ENCODE measurements at regions not wholly inside any gene's neighbourhood (a gene's known extent, or its start where the extent isn't known, plus 50 kb on each side); places are given as distances from the start of the nearest gene placed in this dataset.

DNA sequence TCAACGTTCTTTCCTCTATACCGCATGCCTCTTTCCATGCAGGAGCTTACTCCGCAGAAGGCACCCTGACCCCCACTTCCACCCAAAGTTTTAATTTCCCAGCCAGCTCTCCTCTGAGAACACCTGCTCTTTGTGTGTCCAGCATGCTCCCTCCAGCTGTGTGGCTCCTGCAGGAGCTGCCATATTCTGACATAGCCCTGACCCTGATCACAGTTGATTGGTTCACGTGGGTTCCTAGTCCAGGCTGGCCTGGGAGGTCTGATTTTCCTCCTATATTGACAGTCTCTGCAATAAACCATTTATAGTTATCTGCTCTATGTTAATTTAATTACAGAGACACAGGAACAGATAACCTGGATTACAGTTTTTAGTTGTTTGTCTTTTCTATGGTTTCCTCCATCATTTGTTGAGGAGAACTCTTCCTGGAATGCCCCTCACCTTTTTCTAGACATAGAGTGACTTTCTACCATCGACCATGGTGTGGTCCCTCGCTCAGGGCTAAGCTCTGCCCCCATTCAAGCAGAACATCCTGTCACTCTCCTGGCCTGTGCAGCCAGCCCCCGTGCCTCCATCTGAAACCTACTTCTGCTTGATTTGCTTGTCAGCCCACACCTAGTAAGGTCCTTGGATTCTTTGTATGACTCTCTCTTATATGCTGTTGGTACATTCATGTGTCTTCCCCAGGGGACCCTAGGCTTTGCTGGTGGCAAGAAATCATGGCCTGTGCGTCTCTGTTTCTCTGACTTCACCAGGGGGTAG lies 231.5 kb downstream of the LPIN1 start:
- TF ChIP-seq, protein P1, sequence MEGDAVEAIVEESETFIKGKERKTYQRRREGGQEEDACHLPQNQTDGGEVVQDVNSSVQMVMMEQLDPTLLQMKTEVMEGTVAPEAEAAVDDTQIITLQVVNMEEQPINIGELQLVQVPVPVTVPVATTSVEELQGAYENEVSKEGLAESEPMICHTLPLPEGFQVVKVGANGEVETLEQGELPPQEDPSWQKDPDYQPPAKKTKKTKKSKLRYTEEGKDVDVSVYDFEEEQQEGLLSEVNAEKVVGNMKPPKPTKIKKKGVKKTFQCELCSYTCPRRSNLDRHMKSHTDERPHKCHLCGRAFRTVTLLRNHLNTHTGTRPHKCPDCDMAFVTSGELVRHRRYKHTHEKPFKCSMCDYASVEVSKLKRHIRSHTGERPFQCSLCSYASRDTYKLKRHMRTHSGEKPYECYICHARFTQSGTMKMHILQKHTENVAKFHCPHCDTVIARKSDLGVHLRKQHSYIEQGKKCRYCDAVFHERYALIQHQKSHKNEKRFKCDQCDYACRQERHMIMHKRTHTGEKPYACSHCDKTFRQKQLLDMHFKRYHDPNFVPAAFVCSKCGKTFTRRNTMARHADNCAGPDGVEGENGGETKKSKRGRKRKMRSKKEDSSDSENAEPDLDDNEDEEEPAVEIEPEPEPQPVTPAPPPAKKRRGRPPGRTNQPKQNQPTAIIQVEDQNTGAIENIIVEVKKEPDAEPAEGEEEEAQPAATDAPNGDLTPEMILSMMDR (IDR thresholded peaks at IDR 0.05; ENCODE audit: low read depth, low read length), result no peak
- no peak for DNase-seq (ENCODE audit: low read depth in 2 of 2)
- H3K4me3 ChIP-seq (replicated peaks in 1 of 2; ENCODE audit: low read depth in 2 of 2, low read length in 2 of 2), result no peak overlapping the region

DNA sequence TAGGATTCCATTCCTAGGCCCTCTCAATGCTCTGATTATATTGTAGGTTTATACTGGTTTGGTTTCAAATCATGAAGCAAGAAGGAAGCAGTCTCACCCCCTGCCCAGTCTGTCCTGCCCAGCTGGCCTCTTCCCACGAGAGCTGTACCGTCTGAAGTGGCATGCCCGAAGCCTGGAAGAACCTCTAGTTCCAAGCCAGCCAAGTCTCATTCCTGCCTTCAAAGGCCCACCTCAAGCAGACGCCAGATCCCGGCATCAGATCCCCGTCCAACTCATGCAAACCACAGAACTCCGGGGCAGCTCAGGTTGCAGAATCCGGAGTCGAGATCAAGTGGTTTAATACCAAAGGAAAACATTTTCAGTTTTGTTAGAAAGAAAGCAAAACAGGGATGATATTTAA lies 234.4 kb downstream of the LPIN1 start:
- no peak for DNase-seq (ENCODE audit: low read depth in 2 of 2)
- H3K4me3 ChIP-seq (replicated peaks in 1 of 2; ENCODE audit: low read depth in 2 of 2, low read length in 2 of 2), result no peak overlapping the region
- TF ChIP-seq, protein P1 (IDR thresholded peaks at IDR 0.05; ENCODE audit: low read depth, low read length), result no peak

DNA sequence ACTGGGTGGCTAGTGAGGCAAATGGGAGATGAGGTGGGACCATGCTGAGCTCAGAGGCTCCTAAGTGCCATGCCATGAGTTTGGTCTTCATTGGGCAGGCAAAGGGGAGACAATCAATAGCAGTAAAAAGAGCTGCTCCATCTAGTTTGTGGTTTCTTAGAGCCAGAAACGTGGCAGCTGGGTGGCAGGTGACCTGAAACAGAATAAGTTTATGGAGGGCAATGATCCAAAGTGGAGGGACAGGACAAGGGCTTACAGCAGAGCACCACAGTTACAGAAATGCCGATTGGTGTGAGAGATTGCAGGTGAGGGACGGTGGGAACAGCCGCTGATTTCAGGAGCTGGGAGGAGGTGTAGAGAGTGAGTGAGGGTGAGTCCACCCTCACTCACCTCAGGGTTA lies 237.0 kb downstream of the LPIN1 start:
- TF ChIP-seq, protein P1 (IDR thresholded peaks at IDR 0.05; ENCODE audit: low read depth, low read length), result no peak
- no peak for DNase-seq (ENCODE audit: low read depth in 2 of 2)
- no peak overlapping the region for H3K4me3 ChIP-seq (replicated peaks in 1 of 2; ENCODE audit: low read depth in 2 of 2, low read length in 2 of 2)

DNA sequence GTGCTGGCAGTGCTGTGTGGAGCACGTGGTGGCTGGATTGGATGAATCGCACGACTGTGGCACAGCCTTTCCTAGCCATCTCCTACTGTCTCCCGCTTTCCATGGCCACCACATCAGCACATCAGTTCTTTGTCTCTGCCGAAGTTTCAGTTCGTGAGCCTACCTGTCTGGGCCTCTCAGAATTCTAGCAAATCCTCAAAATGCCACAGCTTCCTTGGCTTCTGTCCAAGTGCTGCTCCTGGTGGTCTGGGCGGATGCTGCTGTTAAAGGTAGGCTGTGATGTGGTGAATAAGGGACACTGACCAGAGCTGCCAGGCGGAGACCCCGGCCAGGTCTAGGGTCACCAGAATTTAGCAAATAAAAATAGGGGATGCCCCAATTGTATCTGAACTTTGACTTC lies 237.4 kb downstream of the LPIN1 start:
- TF ChIP-seq, protein P1 (IDR thresholded peaks at IDR 0.05; ENCODE audit: low read depth, low read length), result no peak
- DNase-seq (ENCODE audit: low read depth in 2 of 2), result no peak
- no peak overlapping the region for H3K4me3 ChIP-seq (replicated peaks in 1 of 2; ENCODE audit: low read depth in 2 of 2, low read length in 2 of 2)

DNA sequence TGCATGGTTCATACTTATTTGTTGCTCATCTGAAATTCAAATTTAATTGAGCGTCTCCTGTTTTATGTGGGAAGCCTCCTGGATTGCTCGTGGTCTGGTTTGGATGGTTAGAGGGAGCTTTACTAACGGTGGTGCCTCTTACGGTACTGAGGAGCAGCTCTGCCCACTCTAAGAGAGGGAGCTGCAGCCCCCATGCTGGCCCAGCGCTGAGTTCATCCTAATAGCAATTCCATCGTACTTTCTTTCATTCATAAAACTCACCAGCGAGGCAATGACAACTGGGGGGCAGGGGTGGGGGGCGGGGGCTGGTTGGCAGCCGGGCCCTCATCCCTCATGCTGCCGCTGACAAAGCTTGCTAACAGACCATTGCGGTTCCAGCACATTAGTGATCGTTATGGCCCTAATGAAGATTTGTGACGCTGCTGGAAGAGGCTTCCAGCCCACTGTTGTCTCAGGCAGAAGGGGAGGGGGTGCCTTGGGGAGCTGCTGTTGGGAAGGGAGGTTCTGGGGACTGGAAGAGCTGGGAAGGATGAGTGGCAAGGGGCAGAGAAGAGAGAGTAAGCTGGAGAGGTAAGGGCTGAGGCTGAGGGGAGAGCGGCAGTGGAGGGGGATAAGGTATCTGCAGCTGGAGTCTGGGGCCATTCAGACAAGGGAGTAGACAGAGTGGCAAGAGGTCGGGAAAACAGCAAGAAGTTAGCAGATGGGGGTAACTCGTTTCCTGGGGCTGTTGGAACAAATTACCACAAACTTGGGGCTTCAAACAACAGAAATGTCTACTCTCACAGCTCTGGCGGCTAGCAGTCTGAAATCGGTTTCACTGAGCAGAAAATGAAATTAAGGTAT lies 238.1 kb downstream of the LPIN1 start:
- TF ChIP-seq, protein P1 (IDR thresholded peaks at IDR 0.05; ENCODE audit: low read depth, low read length), result no peak
- DNase-seq (ENCODE audit: low read depth in 2 of 2), result no peak
- no peak overlapping the region for H3K4me3 ChIP-seq (replicated peaks in 1 of 2; ENCODE audit: low read depth in 2 of 2, low read length in 2 of 2)

DNA sequence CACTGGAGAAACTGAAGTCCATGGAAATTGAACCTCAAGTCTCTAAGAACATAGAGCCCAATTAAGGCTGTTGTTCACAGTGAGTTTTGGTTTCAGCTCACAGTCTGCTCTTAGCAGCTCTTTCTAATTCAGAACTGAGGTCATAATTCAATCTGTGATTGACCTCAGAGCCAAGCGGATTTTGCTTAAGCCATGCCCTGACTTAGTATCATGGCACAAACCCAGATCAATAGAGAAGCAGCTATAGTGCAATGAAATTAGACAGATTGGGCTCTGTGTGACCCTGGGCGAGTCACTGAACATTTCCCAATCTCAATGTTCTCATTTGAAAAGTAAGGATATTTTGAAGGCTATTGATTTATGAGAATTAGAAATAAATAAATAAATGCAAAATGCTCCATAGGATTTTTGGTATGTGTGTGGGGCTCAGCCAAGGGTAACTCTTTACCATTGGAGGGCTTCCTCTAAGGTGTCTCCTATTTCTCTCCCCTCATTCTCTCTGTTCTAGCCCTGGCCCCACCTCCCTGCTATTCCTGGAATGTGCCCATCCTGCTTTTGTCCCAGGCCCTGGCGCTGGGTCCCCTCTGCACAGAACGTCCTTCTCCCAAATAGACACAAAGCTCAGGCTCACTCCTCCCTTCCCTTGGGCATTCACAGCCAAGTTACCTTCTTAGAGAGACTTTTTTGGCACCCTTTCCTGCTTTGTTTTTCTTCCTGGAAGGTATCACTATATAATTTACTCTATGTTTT lies 239.6 kb downstream of the LPIN1 start:
- TF ChIP-seq, protein P1 (IDR thresholded peaks at IDR 0.05; ENCODE audit: low read depth, low read length), result no peak
- H3K4me3 ChIP-seq (replicated peaks in 1 of 2; ENCODE audit: low read depth in 2 of 2, low read length in 2 of 2), result no peak overlapping the region
- DNase-seq (ENCODE audit: low read depth in 2 of 2), result no peak

All from cardiac fibroblast (primary cell).